Neutrophil (primary cell): ENCODE measurements at regions not wholly inside any gene's neighbourhood (a gene's known extent, or its start where the extent isn't known, plus 50 kb on each side); places are given as distances from the start of the nearest gene placed in this dataset.

ENCODE experiments used
- H3K27ac ChIP-seq: fragments of 200-600 bp; sonication (generic); 2 replicates; pipeline ENCODE4 v1.5.1; 2016; ENCODE audit warnings: mild to moderate bottlenecking, moderate library complexity
- H3K27me3 ChIP-seq: fragments of 200-600 bp; sonication (generic); 2 replicates; pipeline ENCODE4 v1.6.0; 2016; ENCODE audit warnings: mild to moderate bottlenecking
- H3K36me3 ChIP-seq: fragments of 200-600 bp; sonication (generic); 2 replicates; pipeline ENCODE4 v1.5.1; 2017
- H3K4me1 ChIP-seq, 2 experiments: fragments of 200-600 bp in 1 of 2; sonication (generic) in 1 of 2; 1 replicate in 1 of 2; 2 replicates in 1 of 2; pipeline versions ENCODE4 v1.5.1 to v1.6.1; 2013 to 2016; ENCODE audit warnings: low read depth in 1 of 2, low read length in 1 of 2, mild to moderate bottlenecking in 1 of 2, moderate library complexity in 1 of 2; ENCODE audit not compliant: control insufficient read depth in 1 of 2, insufficient read depth in 1 of 2
- H3K4me3 ChIP-seq, 2 experiments: fragments of 200-600 bp in 1 of 2; sonication (generic) in 1 of 2; 1 replicate in 1 of 2; 2 replicates in 1 of 2; pipeline ENCODE4 v1.5.1; 2013 to 2016; ENCODE audit warnings: low read depth in 1 of 2, low read length in 1 of 2, mild to moderate bottlenecking in 1 of 2, moderate library complexity in 1 of 2
- H3K9me3 ChIP-seq: fragments of 200-600 bp; sonication (generic); 2 replicates; pipeline ENCODE4 v1.5.1; 2016
- CTCF ChIP-seq: fragments of 200-600 bp; sonication (generic); IDR thresholded peaks from 2 replicates; pipeline ENCODE4 v1.5.1; 2016; ENCODE audit warnings: antibody characterized with exemption

- H3K27ac ChIP-seq, result no peak overlapping the region
- H3K4me3 ChIP-seq, result no peak overlapping the region
- peaks cover 15% of the 10 kb centered on the region for H3K27me3 ChIP-seq
- no peaks in the 10 kb centered on the region for H3K36me3 ChIP-seq
- no peaks in the 10 kb centered on the region for H3K9me3 ChIP-seq
- no peak for TF ChIP-seq CTCF
- no peaks in the 10 kb centered on the region for H3K4me1 ChIP-seq
These were observed 126.0 kb upstream of the RET start for GRCh38 chr10:42950606-42951485.

GRCh38 chr10:42951486-42952251, 125.2 kb upstream of the RET start:
- TF ChIP-seq CTCF, result no peak
- Histone ChIP-seq H3K27me3 (peaks cover 15% of the 10 kb centered on the region), H3K4me1 (no peaks in the 10 kb centered on the region), H3K36me3 (no peaks in the 10 kb centered on the region), H3K9me3 (no peaks in the 10 kb centered on the region), H3K27ac (no peak overlapping the region), H3K4me3 (no peak overlapping the region)

- H3K4me1 ChIP-seq, result no peaks in the 10 kb centered on the region
- H3K27me3 ChIP-seq, result peaks cover 15% of the 10 kb centered on the region
- TF ChIP-seq CTCF, result no peak
- H3K9me3 ChIP-seq, result no peaks in the 10 kb centered on the region
- H3K4me3 ChIP-seq, result no peak overlapping the region
- no peaks in the 10 kb centered on the region for H3K36me3 ChIP-seq
- no peak overlapping the region for H3K27ac ChIP-seq
These were observed 124.5 kb upstream of the RET start for GRCh38 chr10:42952349-42952748.

GRCh38 chr10:42952931-42953683, 123.8 kb upstream of the RET start:
- H3K9me3 ChIP-seq, result no peaks in the 10 kb centered on the region
- no peak for TF ChIP-seq CTCF
- H3K27me3 ChIP-seq, result peaks cover 15% of the 10 kb centered on the region
- no peak overlapping the region for H3K4me3 ChIP-seq
- no peaks in the 10 kb centered on the region for H3K36me3 ChIP-seq
- H3K27ac ChIP-seq, result no peak overlapping the region
- H3K4me1 ChIP-seq, result no peaks in the 10 kb centered on the region
